PC-3 (cell line): ENCODE measurements at regions not wholly inside any gene's neighbourhood (a gene's known extent, or its start where the extent isn't known, plus 50 kb on each side); places are given as distances from the start of the nearest gene placed in this dataset.

Experiments used
- ATAC-seq: fragments of 200-7000 bp; cut with Tn5 transposase; 2 replicates; pipeline ENCODE4 v1.9.1; 2020; ENCODE audit warnings: mild to moderate bottlenecking, moderate library complexity
- BruUV-seq: library from RNA; stranded (reverse); fragments of 400-500 nt; replicated peaks from 2 replicates; lab custom pipeline; 2021; lab: Mats Ljungman, UMichigan
- CTCF ChIA-PET: fragments of 300-600 bp; sonication (Branson Sonifier 250); formaldehyde crosslinking; loops from one replicate; lab custom pipeline; 2022; ENCODE audit warnings: antibody characterized with exemption; lab: Charles Lee
- POLR2A ChIA-PET: fragments of 300-600 bp; sonication (Branson Sonifier 250); formaldehyde crosslinking; loops from one replicate; lab custom pipeline; 2022; ENCODE audit warnings: antibody characterized with exemption; ENCODE audit not compliant: unreplicated experiment; lab: Charles Lee
- DNase-seq: peaks from one replicate; pipeline ENCODE4 v3.0.0-alpha.2; 2015
- H2AFZ ChIP-seq: fragments of 300-600 bp; sonication (generic); 2 replicates; pipeline ENCODE4 v1.6.0; 2016; ENCODE audit warnings: antibody characterized with exemption, low read length
- H3F3A ChIP-seq: fragments of 300-600 bp; sonication (generic); one replicate; pipeline ENCODE4 v1.6.0; 2017; ENCODE audit warnings: antibody characterized with exemption, low read length, control low read depth, mild to moderate bottlenecking; ENCODE audit not compliant: unreplicated experiment
- H3K27ac ChIP-seq: fragments of 300-600 bp; sonication (generic); 2 replicates; pipeline ENCODE4 v1.5.1; 2016; ENCODE audit warnings: mild to moderate bottlenecking, low read length
- H3K27me3 ChIP-seq: fragments of 300-600 bp; sonication (generic); 2 replicates; pipeline ENCODE4 v1.6.1; 2016; ENCODE audit warnings: low read length, mixed read lengths
- H3K36me3 ChIP-seq: fragments of 300-600 bp; sonication (generic); 2 replicates; pipeline ENCODE4 v1.6.1; 2016; ENCODE audit warnings: low read depth, mixed run types, low read length, mixed read lengths
- H3K4me1 ChIP-seq: fragments of 300-600 bp; sonication (generic); 2 replicates; pipeline ENCODE4 v1.5.1; 2016; ENCODE audit warnings: low read length; ENCODE audit not compliant: insufficient read depth
- H3K4me2 ChIP-seq: fragments of 300-600 bp; sonication (generic); 2 replicates; pipeline ENCODE4 v1.6.0; 2016; ENCODE audit warnings: low read length
- H3K4me3 ChIP-seq: fragments of 300-600 bp; sonication (generic); 2 replicates; pipeline ENCODE4 v1.5.1; 2016; ENCODE audit warnings: mild to moderate bottlenecking, low read length, mixed read lengths
- H3K79me2 ChIP-seq: fragments of 300-600 bp; sonication (generic); 2 replicates; pipeline ENCODE4 v1.6.1; 2017; ENCODE audit warnings: low read length, mixed read lengths
- H3K9ac ChIP-seq: fragments of 300-600 bp; sonication (generic); 2 replicates; pipeline ENCODE4 v1.6.0; 2016; ENCODE audit warnings: mild to moderate bottlenecking, low read length
- H3K9me2 ChIP-seq: fragments of 300-600 bp; sonication (generic); replicated peaks from 2 replicates; pipeline ENCODE4 v1.6.1; 2016; ENCODE audit warnings: mixed run types, low read length, mixed read lengths
- H3K9me3 ChIP-seq: fragments of 300-600 bp; sonication (generic); 2 replicates; pipeline ENCODE4 v1.6.1; 2016; ENCODE audit warnings: low read length, mixed read lengths
- H4K20me1 ChIP-seq: fragments of 300-600 bp; sonication (generic); 2 replicates; pipeline ENCODE4 v1.6.1; 2016; ENCODE audit warnings: low read length, mixed read lengths
- CTCF ChIP-seq: fragments of 300-600 bp; sonication (generic); conservative IDR thresholded peaks from 2 replicates; pipeline ENCODE4 v1.5.1; 2017; ENCODE audit warnings: antibody characterized with exemption, low read depth, mild to moderate bottlenecking, low read length
- EZH2 ChIP-seq: fragments of 300-600 bp; sonication (generic); IDR thresholded peaks from one replicate; pipeline ENCODE4 v1.6.1; 2017; ENCODE audit warnings: antibody characterized with exemption, mild to moderate bottlenecking, low read length; ENCODE audit not compliant: unreplicated experiment
- EZH2phosphoT487 ChIP-seq: fragments of 300-600 bp; sonication (generic); IDR thresholded peaks from 2 replicates; pipeline ENCODE4 v1.6.1; 2018; ENCODE audit warnings: mild to moderate bottlenecking, antibody characterized with exemption, low read length, borderline replicate concordance
- intact Hi-C: fragments of 100-400 bp; cut with micrococcal nuclease; formaldehyde crosslinking; loops from 2 replicates; pipeline ENCODE4 v1.9.0; 2023

GRCh38 chr6:108736832-108737231 lies 111.4 kb upstream of the ARMC2 start:
- Histone ChIP-seq H3K79me2 (no peaks in the 10 kb centered on the region), H3K36me3 (no peaks in the 10 kb centered on the region), H3F3A (no peaks in the 10 kb centered on the region), H3K9ac (peak overlapping the region; percentile 61), H3K4me1 (peaks cover 81% of the 10 kb centered on the region), H3K27ac (peak overlapping the region; percentile 86), H3K4me2 (peak overlapping the region; percentile 76), H4K20me1 (no peaks in the 10 kb centered on the region), H3K9me2 (no peaks in the 10 kb centered on the region), H3K27me3 (no peaks in the 10 kb centered on the region), H2AFZ (no peak overlapping the region), H3K9me3 (no peaks in the 10 kb centered on the region), H3K4me3 (no peak overlapping the region)
- ChIA-PET POLR2A (no interaction called here), CTCF (no interaction called here)
- intact Hi-C loops = loop anchor here (2.0 to 5.0 kb wide), 3 partner anchors 46 to 180 kb away; no protein-coding TSS in a partner anchor
- BruUV-seq = no TSS peak
- ATAC-seq (peak; percentile 70), DNase-seq (peak; percentile 84)
- TF ChIP-seq EZH2phosphoT487 (no peak), EZH2 (no peak), CTCF (no peak)

DNA sequence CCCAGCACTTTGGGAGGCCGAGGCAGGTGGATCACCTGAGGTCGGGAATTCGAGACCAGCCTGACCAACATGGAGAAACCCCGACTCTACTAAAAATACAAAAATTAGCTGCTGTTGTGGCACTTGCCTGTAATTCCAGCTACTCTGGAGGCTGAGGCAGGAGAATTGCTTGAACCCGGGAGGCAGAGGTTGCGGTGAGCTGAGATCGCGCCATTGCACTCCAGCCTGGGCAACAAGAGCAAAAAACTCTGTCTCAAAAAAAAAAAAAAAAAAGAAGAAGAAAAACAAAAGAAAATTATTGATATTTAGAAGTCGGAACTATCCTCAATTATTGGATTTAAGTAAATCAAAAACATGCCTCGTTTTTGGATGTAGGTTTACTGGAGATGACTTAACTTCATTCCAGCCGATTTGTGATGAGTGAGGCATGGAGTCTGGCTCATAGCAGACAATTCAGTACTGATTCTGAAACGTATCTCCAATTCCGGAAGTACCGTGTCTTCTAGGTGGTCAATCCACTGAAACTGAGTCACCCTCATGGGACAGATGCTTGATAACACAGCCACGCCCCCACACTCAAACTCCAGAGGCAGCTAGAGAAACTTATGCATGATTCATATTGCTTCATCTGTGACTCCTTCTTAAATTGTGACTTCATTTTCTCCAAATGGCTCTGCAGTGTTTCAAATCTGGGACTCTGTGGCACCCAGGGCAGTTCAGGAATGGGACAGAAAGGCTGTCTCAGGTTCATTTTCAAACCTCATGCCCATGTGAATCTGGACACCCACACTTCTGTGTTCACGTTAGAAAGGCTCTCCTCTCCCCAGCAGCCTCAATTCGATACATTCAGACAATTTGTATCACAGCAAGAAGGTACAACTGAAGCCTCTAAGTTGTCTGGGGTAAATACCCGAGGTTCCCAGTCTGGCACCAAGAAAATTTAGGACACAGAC lies 110.4 kb upstream of the ARMC2 start:
- H2AFZ ChIP-seq = no peak overlapping the region; the same call in 1 of the 2 replicates
- H3K4me1 ChIP-seq = peaks cover 79% of the 10 kb centered on the region
- intact Hi-C loops = loop anchor here (2.0 to 5.0 kb wide), 3 partner anchors 45 to 181 kb away; no protein-coding TSS in a partner anchor
- DNase-seq (peak; percentile 90), ATAC-seq (peak; percentile 31)
- CTCF ChIA-PET = no interaction called here
- peak overlapping the region; percentile 61 for H3K9ac ChIP-seq
- H3K9me3 ChIP-seq = no peaks in the 10 kb centered on the region
- H3K4me3 ChIP-seq = no peak overlapping the region; the same call in 1 of the 2 replicates
- BruUV-seq = TSS peak; percentile 76
- no peaks in the 10 kb centered on the region for H3K27me3 ChIP-seq
- no peaks in the 10 kb centered on the region for H3K9me2 ChIP-seq
- no peaks in the 10 kb centered on the region for H3K79me2 ChIP-seq
- no peaks in the 10 kb centered on the region for H4K20me1 ChIP-seq
- no peaks in the 10 kb centered on the region for H3K36me3 ChIP-seq
- H3K4me2 ChIP-seq = peak overlapping the region; percentile 76
- no peak for TF ChIP-seq EZH2phosphoT487
- TF ChIP-seq EZH2 = no peak
- TF ChIP-seq CTCF = no peak
- no peaks in the 10 kb centered on the region for H3F3A ChIP-seq
- POLR2A ChIA-PET = interaction anchor here (0.9 kb wide), 1 partner anchor 9 kb away, joined by 3 read pairs; no protein-coding TSS in a partner anchor
- H3K27ac ChIP-seq = peak overlapping the region; percentile 86
